BLaER1 (cell line): ENCODE measurements at regions not wholly inside any gene's neighbourhood (a gene's known extent, or its start where the extent isn't known, plus 50 kb on each side); places are given as distances from the start of the nearest gene placed in this dataset.

Experiments
- H3K27ac ChIP-seq: shearing (Covaris generic); formaldehyde crosslinking; 2 replicates; pipeline ENCODE4 v1.8.1; 2022
- H3K27me3 ChIP-seq: shearing (Covaris generic); formaldehyde crosslinking; 2 replicates; pipeline ENCODE4 v1.8.1; 2022
- H3K36me3 ChIP-seq: shearing (Covaris generic); formaldehyde crosslinking; 2 replicates; pipeline ENCODE4 v1.8.1; 2022
- H3K4me1 ChIP-seq: shearing (Covaris generic); formaldehyde crosslinking; 2 replicates; pipeline ENCODE4 v1.8.1; 2022
- H3K4me2 ChIP-seq: shearing (Covaris generic); formaldehyde crosslinking; 2 replicates; pipeline ENCODE4 v1.8.1; 2022
- H3K4me3 ChIP-seq: shearing (Covaris generic); formaldehyde crosslinking; 2 replicates; pipeline ENCODE4 v1.8.1; 2022
- H3K9ac ChIP-seq: shearing (Covaris generic); formaldehyde crosslinking; 2 replicates; pipeline ENCODE4 v1.8.1; 2022
- H3K9me3 ChIP-seq: shearing (Covaris generic); formaldehyde crosslinking; 2 replicates; pipeline ENCODE4 v1.8.1; 2022
- H4K20me1 ChIP-seq: shearing (Covaris generic); formaldehyde crosslinking; 2 replicates; pipeline ENCODE4 v1.8.1; 2022
- Cebpa-rat ChIP-seq: shearing (Covaris generic); IDR thresholded peaks from 2 replicates; pipeline ENCODE4 v1.8.1; 2022

DNA sequence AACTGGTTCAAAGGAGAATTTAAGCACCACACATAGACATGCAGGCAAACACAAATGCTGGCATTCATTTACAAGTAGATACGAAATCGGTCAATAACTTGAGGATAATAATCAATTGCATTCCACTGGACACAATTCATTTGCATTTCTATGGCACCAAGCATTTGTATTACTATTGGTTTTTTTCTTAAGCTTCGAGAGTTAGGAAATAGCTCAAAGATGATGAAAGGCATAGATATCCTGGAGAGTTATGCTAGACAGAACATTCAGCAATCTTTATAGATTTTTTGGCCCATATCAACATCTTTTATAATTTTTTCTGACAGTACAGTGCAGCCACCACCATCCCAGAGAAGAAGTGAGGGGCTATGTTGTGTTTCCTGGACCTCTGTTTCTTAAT lies 544.4 kb downstream of the MIAT start:
- H4K20me1 ChIP-seq: no peaks in the 10 kb centered on the region
- 0 out of 2 replicates have a peak, but pooled peaks cover 7% of the 10 kb centered on the region for H3K4me1 ChIP-seq
- no peak overlapping the region for H3K4me3 ChIP-seq
- H3K4me2 ChIP-seq: no peak overlapping the region
- H3K27ac ChIP-seq: no peak overlapping the region
- H3K36me3 ChIP-seq: no peaks in the 10 kb centered on the region
- H3K9ac ChIP-seq: no peak overlapping the region
- no peak for TF ChIP-seq Cebpa-rat
- no peaks in the 10 kb centered on the region for H3K9me3 ChIP-seq
- H3K27me3 ChIP-seq: no peaks in the 10 kb centered on the region

DNA sequence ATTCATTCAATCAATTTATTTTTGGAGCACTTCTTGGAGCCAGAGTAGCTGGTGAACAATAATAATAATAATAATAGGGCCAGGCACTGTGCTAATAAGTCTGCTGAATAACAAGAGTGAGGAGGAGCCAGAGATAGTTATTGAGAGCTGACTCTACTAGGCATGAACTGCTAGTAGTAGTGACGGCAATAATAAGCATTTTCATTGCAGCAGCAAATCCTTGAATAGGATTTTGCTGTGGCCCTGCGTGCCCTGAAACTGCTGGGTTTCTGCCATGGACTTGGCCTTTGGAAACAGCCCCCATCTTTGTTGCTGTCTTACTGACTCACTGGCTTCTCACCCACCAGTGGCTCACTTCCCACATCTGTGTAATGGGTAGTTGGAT lies 545.9 kb downstream of the MIAT start:
- no peak overlapping the region for H3K4me2 ChIP-seq
- no peaks in the 10 kb centered on the region for H3K27me3 ChIP-seq
- H3K36me3 ChIP-seq: no peaks in the 10 kb centered on the region
- H3K4me3 ChIP-seq: no peak overlapping the region
- H3K9me3 ChIP-seq: no peaks in the 10 kb centered on the region
- H3K9ac ChIP-seq: no peak overlapping the region
- H3K27ac ChIP-seq: no peak overlapping the region
- H3K4me1 ChIP-seq: 0 out of 2 replicates have a peak, but pooled peaks cover 7% of the 10 kb centered on the region
- no peaks in the 10 kb centered on the region for H4K20me1 ChIP-seq
- TF ChIP-seq Cebpa-rat: no peak

DNA sequence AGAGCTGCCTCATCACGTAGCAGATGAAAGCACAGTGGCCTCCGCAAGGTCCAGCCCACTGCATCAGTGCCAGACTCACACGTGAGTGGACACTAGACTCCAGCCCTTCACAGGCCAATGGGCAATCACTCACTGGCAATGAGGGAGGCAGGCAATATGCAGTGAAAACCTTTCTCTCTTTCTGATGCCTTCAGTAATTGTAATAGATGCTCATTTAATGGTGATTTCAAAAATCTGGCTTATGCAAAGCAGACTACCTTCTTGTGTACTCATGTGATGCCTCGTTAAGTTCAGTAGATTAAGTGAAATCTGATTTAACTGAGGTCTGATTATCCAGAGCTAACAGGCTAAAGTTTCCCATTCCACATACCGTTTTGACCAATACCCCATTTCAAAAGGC lies 546.9 kb downstream of the MIAT start:
- no peak for TF ChIP-seq Cebpa-rat
- Histone ChIP-seq H3K4me1 (no peaks in the 10 kb centered on the region), H3K9me3 (no peaks in the 10 kb centered on the region), H3K4me3 (no peak overlapping the region), H3K9ac (no peak overlapping the region), H3K36me3 (no peaks in the 10 kb centered on the region), H3K27me3 (no peaks in the 10 kb centered on the region), H3K27ac (no peak overlapping the region), H4K20me1 (no peaks in the 10 kb centered on the region), H3K4me2 (no peak overlapping the region)

DNA sequence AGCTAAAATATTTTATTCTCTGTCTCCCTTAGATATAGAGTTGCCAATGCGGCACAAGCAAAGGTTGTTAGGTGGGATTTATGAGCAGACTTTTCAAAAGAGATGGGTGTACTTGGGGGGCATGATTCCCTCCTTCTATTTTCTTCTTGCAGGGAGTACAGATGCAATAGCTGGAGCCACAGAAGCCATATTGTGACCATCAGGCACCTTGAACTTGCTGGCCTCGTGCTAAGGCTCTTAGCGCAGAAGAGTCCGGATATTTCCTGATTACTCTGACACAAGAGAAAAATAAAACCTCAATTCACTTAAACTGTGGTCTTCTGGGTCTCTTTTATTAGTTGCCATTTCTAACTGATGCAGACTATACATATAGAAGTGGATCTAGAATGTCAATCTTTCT lies 547.4 kb downstream of the MIAT start:
- no peak overlapping the region for H3K9ac ChIP-seq
- no peaks in the 10 kb centered on the region for H3K27me3 ChIP-seq
- no peaks in the 10 kb centered on the region for H3K36me3 ChIP-seq
- H3K9me3 ChIP-seq: no peaks in the 10 kb centered on the region
- no peaks in the 10 kb centered on the region for H3K4me1 ChIP-seq
- H3K4me2 ChIP-seq: no peak overlapping the region
- no peak overlapping the region for H3K27ac ChIP-seq
- H4K20me1 ChIP-seq: no peaks in the 10 kb centered on the region
- no peak for TF ChIP-seq Cebpa-rat
- no peak overlapping the region for H3K4me3 ChIP-seq

DNA sequence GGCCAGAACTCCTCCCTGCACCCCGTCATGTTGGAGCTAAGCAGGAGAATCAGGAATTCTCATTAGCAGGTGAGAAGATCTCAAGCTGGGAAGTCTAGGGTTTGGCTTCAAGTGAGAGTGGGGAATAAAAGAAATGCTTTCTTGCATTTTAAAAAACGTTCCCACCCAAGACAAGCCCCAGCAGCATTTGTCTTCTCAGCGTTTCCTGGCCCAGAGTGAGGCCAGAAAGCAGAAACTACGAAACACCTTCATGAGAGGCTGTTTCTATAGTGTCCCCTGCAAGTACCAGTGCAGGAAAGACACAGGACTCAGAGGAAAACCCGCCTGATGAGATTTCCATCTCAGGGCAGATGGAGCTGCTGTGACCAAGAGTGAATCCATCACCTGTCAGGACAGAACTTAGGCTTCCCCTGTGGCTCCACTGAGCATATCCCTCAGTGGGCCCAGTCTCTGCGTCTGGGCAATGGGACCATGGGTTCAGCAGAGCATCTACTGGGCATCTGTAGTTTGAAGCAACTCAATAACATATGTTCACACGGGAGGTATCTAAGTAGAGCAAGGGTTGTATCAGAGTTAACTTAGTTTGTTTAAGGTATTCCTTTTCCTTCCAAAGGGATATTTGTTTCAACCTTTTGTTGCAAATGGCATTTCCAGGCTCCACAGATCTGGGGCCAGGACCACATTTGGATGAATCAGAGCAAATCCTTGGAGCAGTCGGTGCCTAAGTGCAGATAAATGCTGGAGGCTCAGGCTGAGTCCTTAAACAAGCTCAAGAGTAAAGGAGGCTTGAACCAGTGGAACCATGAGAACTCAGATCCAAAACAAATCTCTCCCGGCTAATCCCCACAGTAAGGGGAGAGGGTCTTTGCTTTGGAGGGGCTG lies 548.3 kb downstream of the MIAT start:
- Histone ChIP-seq H3K4me3 (no peak overlapping the region), H3K27ac (no peak overlapping the region), H3K36me3 (no peaks in the 10 kb centered on the region), H3K9me3 (no peaks in the 10 kb centered on the region), H3K4me2 (no peak overlapping the region), H4K20me1 (no peaks in the 10 kb centered on the region), H3K4me1 (no peaks in the 10 kb centered on the region), H3K27me3 (no peaks in the 10 kb centered on the region), H3K9ac (no peak overlapping the region)
- no peak for TF ChIP-seq Cebpa-rat

DNA sequence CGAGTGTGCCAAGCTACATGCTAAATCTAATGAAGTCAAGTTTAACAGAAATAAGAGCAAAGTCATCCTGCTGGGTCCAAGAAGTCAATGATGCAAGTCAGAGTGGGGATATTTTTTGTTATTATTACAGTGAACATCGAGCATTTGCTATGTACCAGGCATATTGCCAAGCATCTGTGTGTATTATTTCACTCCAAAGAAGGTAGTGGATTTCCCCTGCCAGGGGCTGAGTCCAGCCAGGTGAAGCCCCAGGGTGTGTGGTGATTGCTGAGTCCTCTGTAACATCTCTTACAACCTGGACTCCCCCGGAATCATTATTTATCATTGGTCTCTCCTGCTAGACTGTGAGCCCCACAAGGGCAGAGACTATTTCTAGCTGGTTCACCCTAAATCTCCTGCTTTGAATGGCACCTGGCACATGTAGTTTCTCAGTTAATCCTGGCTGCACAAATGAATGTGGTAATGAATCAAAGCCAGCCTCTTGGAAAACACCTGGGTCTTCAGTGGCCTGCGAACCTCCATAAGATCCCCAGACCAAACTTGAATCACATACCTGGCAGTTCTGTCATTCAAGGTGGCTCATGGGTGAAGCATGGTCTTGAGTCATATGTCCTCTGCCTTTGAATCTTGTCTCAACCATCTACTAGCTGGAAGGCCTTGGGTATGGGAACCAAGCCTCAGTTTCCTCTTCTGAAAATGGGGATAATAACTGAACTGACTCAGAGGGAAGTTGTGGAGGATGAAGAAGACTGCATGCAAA lies 549.2 kb downstream of the MIAT start:
- H3K9ac ChIP-seq: no peak overlapping the region
- no peak overlapping the region for H3K27ac ChIP-seq
- no peak overlapping the region for H3K4me2 ChIP-seq
- H3K27me3 ChIP-seq: no peaks in the 10 kb centered on the region
- H4K20me1 ChIP-seq: no peaks in the 10 kb centered on the region
- no peaks in the 10 kb centered on the region for H3K36me3 ChIP-seq
- H3K4me1 ChIP-seq: no peaks in the 10 kb centered on the region
- no peak overlapping the region for H3K4me3 ChIP-seq
- H3K9me3 ChIP-seq: no peaks in the 10 kb centered on the region
- no peak for TF ChIP-seq Cebpa-rat

DNA sequence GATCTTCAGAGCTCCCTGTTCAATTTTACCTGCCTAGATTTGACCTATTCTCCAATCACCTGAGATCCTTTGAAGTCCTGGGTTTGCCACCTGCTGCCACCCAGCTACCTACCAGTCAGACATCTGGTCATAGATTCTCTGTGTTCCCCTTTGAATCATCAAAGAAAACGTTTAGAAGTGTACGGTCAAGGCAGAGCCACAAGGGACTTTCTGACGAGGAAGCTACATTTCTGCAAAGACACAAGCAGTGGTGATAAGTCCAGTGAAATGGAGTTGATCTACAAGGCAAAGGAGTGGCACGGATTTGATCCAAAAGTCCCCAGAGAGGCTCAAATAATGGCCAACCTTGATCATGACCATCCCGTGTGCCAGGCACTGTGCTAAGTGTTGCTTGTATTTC lies 549.9 kb downstream of the MIAT start:
- Histone ChIP-seq H3K36me3 (no peaks in the 10 kb centered on the region), H3K4me3 (no peak overlapping the region), H3K9me3 (no peaks in the 10 kb centered on the region), H3K27me3 (no peaks in the 10 kb centered on the region), H3K9ac (no peak overlapping the region), H3K4me1 (no peaks in the 10 kb centered on the region), H3K27ac (no peak overlapping the region), H3K4me2 (no peak overlapping the region), H4K20me1 (no peaks in the 10 kb centered on the region)
- no peak for TF ChIP-seq Cebpa-rat

DNA sequence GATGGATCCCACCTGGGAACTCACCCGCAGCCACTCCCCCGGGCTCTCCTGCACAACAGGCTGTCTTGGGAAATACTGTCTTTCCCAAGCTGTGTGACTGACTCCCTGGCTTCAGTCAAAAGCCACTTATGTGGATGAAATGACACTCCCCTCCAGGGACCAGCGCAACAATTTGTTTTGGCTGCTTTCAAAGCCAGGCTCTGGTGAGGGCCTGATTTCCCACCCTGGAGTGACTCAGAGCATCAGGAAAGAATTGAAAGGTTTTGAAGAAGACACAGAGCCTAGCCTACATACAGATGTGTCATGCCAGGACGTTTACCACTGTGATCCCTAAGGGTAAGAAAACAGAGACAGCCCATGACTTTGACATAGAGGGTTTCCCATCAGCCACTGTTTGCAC lies 550.5 kb downstream of the MIAT start:
- H3K27ac ChIP-seq: no peak overlapping the region
- no peaks in the 10 kb centered on the region for H3K27me3 ChIP-seq
- no peak for TF ChIP-seq Cebpa-rat
- no peak overlapping the region for H3K4me2 ChIP-seq
- peaks cover 5% of the 10 kb centered on the region for H3K4me1 ChIP-seq
- no peaks in the 10 kb centered on the region for H4K20me1 ChIP-seq
- H3K4me3 ChIP-seq: no peak overlapping the region
- no peak overlapping the region for H3K9ac ChIP-seq
- no peaks in the 10 kb centered on the region for H3K9me3 ChIP-seq
- H3K36me3 ChIP-seq: no peaks in the 10 kb centered on the region

DNA sequence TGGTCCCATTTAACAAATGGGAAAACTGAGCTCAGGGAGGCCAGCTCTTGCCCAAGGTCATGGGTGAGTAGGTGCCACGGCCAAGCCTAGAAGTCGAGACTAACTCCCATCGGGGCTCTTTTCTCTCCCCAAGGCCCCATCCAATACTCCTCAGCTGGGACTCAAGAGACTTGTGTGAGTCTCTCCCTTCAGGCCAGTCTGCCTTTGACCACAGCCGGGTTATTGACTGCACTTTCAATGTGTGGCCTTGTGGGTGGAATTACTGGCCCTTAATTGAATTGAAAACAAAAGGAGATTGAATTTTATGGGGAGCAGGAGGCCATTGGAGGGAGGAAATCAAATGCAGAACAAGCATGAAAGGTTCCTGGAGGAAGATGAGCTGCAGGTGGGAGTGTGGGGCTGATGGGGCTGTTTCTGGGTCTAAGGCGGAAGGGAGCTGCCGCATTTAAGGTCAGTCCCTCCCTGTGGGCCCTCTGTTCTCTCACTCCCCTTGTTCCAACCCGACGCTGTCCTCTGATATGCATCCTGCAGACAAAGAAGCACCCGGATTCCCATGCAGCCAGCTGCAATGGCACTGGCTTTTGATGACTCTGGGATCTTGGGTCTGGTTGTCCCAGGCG lies 552.8 kb downstream of the MIAT start:
- Histone ChIP-seq H3K9me3 (no peaks in the 10 kb centered on the region), H3K4me2 (no peak overlapping the region), H3K4me1 (peaks cover 12% of the 10 kb centered on the region), H3K27ac (no peak overlapping the region), H3K27me3 (no peaks in the 10 kb centered on the region), H3K36me3 (no peaks in the 10 kb centered on the region), H4K20me1 (no peaks in the 10 kb centered on the region), H3K4me3 (no peak overlapping the region), H3K9ac (no peak overlapping the region)
- TF ChIP-seq Cebpa-rat: no peak

DNA sequence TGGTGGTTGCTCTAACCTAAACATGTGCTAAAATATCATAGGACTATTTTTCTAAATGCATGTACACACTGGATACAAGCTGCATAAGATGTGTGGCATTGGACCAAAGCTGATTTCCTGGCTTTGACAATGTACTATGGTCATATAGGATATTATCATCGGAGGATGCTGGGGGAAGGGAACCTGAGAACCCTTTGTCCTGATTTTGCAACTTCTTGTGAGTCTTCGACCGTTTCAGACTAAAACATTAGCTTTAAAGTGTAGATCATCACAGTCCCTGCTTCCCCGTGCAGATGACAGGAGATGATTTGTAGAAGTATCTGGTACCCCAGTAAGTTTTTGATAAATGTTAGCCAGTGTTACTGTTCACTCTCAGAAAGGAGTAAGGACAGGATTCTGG lies 554.7 kb downstream of the MIAT start:
- no peaks in the 10 kb centered on the region for H3K36me3 ChIP-seq
- H3K4me2 ChIP-seq: no peak overlapping the region
- H3K9me3 ChIP-seq: no peaks in the 10 kb centered on the region
- no peak for TF ChIP-seq Cebpa-rat
- H3K4me3 ChIP-seq: no peak overlapping the region
- no peak overlapping the region for H3K9ac ChIP-seq
- H3K4me1 ChIP-seq: peaks cover 18% of the 10 kb centered on the region
- no peaks in the 10 kb centered on the region for H4K20me1 ChIP-seq
- no peaks in the 10 kb centered on the region for H3K27me3 ChIP-seq
- H3K27ac ChIP-seq: no peak overlapping the region
